LNCAP (cell line): ENCODE measurements at regions not wholly inside any gene's neighbourhood (a gene's known extent, or its start where the extent isn't known, plus 50 kb on each side); places are given as distances from the start of the nearest gene placed in this dataset.

Source experiments
- TF ChIP-seq, protein P1 (sequence below): fragments of 450-650 bp; IDR thresholded peaks from 2 replicates; pipeline ENCODE4 v1.5.1; 2017; ENCODE audit warnings: mild to moderate bottlenecking

DNA sequence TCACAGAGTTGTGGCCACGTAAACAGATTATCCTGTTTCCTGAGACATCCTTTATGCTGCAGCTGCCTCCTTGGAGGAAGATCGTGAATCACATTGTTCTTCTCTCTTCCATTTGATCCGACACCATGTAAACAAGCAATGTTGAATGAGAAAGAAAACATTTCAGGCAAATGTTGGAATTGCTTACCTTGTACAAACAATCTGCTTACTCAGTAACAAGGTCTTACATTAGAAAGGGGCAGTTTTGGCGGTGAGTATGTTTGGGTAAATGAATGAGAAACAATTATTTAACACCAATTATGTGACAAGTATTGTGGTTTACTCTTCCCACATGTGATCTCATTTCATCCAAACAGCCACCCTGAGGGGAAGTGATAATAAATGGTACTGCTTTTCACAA, 637.8 kb downstream of the RAB28 start:
- TF ChIP-seq, protein P1, sequence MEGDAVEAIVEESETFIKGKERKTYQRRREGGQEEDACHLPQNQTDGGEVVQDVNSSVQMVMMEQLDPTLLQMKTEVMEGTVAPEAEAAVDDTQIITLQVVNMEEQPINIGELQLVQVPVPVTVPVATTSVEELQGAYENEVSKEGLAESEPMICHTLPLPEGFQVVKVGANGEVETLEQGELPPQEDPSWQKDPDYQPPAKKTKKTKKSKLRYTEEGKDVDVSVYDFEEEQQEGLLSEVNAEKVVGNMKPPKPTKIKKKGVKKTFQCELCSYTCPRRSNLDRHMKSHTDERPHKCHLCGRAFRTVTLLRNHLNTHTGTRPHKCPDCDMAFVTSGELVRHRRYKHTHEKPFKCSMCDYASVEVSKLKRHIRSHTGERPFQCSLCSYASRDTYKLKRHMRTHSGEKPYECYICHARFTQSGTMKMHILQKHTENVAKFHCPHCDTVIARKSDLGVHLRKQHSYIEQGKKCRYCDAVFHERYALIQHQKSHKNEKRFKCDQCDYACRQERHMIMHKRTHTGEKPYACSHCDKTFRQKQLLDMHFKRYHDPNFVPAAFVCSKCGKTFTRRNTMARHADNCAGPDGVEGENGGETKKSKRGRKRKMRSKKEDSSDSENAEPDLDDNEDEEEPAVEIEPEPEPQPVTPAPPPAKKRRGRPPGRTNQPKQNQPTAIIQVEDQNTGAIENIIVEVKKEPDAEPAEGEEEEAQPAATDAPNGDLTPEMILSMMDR = no peak

DNA sequence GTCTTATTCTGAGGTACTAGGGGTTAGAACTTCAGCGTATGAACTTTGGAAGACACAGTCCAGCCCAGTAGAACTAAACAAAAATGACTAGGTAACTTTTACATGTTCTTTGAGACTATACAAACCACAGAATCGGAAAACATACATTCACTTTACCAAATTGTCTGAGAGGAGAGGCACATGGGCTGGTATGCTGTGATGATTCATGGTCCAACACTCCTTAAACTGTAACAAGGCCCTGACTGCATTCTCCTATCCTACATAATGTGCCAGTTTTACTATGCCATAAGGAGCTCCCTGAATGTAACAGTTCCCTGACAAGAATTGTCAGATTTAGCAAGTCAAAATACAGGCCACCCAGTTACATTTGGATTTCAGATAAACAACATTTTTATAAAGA, 640.0 kb downstream of the RAB28 start:
- TF ChIP-seq, protein P1 = no peak

DNA sequence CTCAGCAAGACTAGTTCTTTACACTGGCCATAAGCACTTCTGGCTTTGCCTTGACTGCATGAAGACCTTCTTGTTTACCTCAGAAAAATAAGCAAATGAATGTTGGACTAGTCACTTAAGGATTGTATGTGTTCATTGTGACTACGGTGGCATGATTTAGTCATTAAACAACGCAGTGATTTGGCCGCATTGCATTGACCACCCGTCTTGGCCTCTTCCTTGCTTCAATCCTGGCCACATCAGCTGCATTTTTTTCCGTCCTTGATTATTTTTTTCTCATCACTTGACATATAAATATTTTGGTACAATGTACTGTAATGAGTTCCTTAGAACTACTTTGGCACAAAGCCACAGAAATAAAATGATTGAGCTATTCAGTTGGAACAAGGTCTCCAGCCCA, 656.2 kb downstream of the RAB28 start:
- TF ChIP-seq, protein P1 = no peak

DNA sequence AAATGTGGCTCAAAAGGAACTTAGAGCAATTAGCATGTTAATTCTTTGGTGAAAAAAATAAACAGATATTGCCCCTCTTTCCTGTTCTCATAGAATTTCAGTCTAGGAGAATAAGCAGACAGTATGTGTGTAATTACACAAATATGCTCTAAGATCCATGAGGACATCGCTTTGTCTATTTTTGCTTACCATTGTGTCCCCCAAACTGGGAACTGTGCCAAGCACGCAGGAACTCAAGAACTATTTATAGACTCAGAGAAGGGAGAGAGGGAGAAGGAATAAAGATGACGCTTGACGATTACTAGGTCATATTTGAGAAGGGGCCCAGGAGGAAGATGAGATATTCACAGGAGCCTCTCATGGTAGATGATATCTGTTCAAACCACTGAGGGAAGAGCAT, 692.6 kb downstream of the RAB28 start:
- TF ChIP-seq, protein P1 = no peak

DNA sequence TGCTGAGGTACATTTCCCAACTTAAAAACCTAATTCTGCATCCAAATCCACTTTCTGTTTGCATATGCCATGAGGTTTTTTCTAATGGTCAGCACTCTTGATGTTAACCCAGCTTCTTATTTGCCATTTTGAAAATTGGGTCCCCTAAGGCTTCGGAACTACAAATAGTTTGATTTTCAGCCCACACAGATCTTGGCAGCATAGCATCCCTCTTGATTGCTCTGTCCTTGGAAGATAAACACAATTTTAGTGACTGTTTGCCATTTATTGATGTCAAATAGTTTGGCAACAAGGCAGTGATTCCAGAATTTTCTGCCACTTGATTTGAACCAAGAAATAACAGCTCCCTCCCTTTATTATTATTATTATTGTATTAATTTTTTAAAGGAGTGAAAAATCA, 696.9 kb downstream of the RAB28 start:
- TF ChIP-seq, protein P1 = no peak

DNA sequence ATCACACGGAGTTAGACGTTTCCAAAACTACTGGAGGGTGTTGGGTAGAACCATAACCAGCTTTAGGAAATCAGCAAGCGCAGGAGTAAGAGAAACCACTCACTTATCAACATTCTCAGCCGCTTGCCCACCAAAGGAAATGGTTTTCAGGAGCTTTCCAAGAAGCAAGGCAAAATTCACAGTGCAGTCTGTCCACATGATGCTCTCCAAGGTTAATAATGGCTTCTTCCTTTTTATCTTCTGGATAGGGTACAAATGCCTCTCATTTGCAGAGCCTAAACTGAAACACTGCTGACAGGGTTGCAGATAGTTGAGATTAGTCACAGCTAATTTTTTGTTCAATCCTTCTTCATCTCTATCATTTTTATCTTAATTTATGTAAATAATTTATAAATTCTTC, 705.4 kb downstream of the RAB28 start:
- TF ChIP-seq, protein P1 = no peak

DNA sequence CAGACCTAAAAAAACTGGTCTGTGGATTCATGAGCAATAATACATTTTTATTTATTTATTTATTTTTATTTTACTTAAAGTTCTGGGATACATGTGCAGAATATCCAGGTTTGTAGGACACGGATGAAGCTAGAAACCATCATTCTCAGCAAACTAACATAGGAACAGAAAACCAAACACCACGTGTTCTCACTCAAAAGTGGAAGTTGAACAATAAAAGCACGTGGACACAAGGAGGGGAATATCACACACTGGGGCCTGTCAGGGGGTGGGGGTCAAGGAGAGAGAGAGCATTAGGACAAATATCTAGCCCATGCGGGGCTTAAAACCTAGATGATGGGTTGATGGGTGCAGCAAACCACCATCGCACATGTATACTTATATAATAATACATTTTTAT, 705.9 kb downstream of the RAB28 start:
- TF ChIP-seq, protein P1 = no peak

DNA sequence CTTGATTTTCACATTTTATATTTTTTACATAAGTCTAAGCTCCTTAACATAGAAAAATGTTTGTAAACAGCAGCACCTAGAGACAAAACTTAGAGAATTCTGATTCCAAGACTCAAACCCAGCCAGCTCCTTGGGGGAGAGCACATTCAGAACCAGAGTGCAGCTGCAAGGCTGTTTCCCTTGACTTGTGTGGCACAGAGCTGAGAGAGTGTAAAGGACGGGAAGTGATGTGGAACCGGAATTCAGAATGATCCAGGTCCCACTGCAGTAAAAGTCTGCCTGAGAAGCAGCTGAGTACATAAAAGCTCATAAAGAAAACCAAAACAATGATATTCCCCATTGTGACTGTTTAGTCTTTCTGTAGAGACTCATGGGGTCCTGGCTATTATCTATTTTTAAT, 713.8 kb downstream of the RAB28 start:
- TF ChIP-seq, protein P1 = no peak
